OCI-LY3 (cell line): ENCODE measurements at regions not wholly inside any gene's neighbourhood (a gene's known extent, or its start where the extent isn't known, plus 50 kb on each side); places are given as distances from the start of the nearest gene placed in this dataset.

Experiments
- H2AFZ ChIP-seq: fragments of 200-600, 300-600 bp; shearing (Covaris generic); 2 replicates; pipeline ENCODE4 v1.6.0; 2014; ENCODE audit warnings: antibody characterized with exemption, low read depth, low read length
- H3K27ac ChIP-seq: fragments of 200-600, 300-600 bp; sonication (generic); 2 replicates; pipeline ENCODE4 v1.5.1; 2014; ENCODE audit warnings: mild to moderate bottlenecking, low read length, moderate library complexity, mixed read lengths
- H3K27me3 ChIP-seq: fragments of 200-600, 300-600 bp; sonication (generic); 2 replicates; pipeline ENCODE4 v1.6.1; 2014; ENCODE audit warnings: low read depth, low read length, mixed read lengths
- H3K36me3 ChIP-seq: fragments of 200-600, 300-600 bp; sonication (generic); replicated peaks from 2 replicates; pipeline ENCODE3; 2014; ENCODE audit warnings: low read depth, low read length, mixed read lengths
- H3K4me1 ChIP-seq: fragments of 300-600, 200-600 bp; sonication (generic); 2 replicates; pipeline ENCODE4 v1.6.1; 2014; ENCODE audit warnings: low read length, mixed read lengths
- H3K4me2 ChIP-seq: fragments of 200-600, 300-600 bp; sonication (generic); 2 replicates; pipeline ENCODE4 v1.6.1; 2014; ENCODE audit warnings: low read length, mixed read lengths
- H3K4me3 ChIP-seq: fragments of 300-600, 200-600 bp; sonication (generic); 2 replicates; pipeline ENCODE4 v1.5.1; 2014; ENCODE audit warnings: antibody characterized with exemption, mild to moderate bottlenecking, low read length, moderate library complexity
- H3K79me2 ChIP-seq: fragments of 300-600, 200-600 bp; shearing (Covaris generic); 2 replicates; pipeline ENCODE4 v1.6.1; 2014; ENCODE audit warnings: mild to moderate bottlenecking, low read length, mixed read lengths
- H3K9ac ChIP-seq: fragments of 300-600, 200-600 bp; shearing (Covaris generic); 2 replicates; pipeline ENCODE4 v1.6.0; 2014; ENCODE audit warnings: mild to moderate bottlenecking, low read length, moderate library complexity
- H3K9me3 ChIP-seq: fragments of 200-600, 300-600 bp; shearing (Covaris generic); 2 replicates; pipeline ENCODE4 v1.6.1; 2014; ENCODE audit warnings: low read length, mixed read lengths; ENCODE audit not compliant: insufficient read depth
- H4K20me1 ChIP-seq: fragments of 200-600, 300-600 bp; sonication (generic); 2 replicates; pipeline ENCODE4 v1.6.1; 2016; ENCODE audit warnings: low read length, mixed read lengths; ENCODE audit not compliant: insufficient read depth
- CTCF ChIP-seq: fragments of 200-600, 300-600 bp; sonication (generic); IDR thresholded peaks from 2 replicates; pipeline ENCODE4 v1.5.1; 2014; ENCODE audit warnings: antibody characterized with exemption, low read length, low read depth
- EZH2phosphoT487 ChIP-seq: fragments of 200-600 bp; shearing (Covaris generic); IDR thresholded peaks from 2 replicates; pipeline ENCODE4 v1.6.1; 2018; ENCODE audit warnings: antibody characterized with exemption, mixed run types, low read depth

DNA sequence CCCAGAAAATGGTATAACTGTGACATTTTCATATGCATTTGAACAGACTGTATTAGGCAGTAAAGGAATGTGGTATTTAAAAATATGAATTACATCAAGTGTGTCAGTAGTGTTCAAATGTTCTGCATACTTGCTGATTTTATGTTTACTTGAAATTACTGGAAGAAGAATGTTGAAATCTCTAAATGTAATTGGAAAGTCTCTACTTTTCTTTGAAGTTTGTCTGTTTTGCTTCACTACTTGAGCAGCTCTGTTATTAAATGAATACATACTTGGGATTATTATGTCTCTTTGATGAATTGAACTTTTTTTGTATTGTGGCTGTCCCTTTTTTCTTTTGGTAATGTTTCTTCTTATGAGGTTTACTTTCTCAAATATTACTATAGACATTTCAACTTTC, 205.6 kb downstream of the TAF11L14 start:
- H2AFZ ChIP-seq = no peak overlapping the region
- no peaks in the 10 kb centered on the region for H4K20me1 ChIP-seq
- H3K27ac ChIP-seq = no peak overlapping the region
- H3K9me3 ChIP-seq = no peaks in the 10 kb centered on the region
- H3K36me3 ChIP-seq = no peaks in the 10 kb centered on the region
- H3K4me3 ChIP-seq = no peak overlapping the region
- no peak overlapping the region for H3K9ac ChIP-seq
- H3K4me2 ChIP-seq = no peak overlapping the region
- no peaks in the 10 kb centered on the region for H3K4me1 ChIP-seq
- H3K79me2 ChIP-seq = no peaks in the 10 kb centered on the region
- TF ChIP-seq CTCF (no peak), EZH2phosphoT487 (no peak)
- no peaks in the 10 kb centered on the region for H3K27me3 ChIP-seq

DNA sequence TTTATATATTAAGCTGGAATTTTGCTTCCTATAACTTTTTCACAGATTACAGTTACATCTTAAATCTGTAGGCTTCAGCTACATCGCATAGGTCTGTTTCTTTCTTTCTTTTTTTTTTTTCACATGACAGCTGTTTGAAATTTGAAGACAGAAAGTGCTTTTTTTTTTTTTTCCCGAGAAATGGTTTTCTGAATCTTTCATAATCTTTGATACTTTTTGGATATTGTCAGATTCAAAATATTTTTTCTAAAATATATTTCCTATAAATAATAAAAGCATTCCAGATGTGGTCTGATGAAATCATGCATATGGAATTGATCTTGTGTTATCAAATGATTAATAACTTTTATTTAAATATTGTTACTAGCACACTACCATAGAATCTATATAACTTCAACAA, 212.2 kb downstream of the TAF11L14 start:
- no peak overlapping the region for H3K27ac ChIP-seq
- H3K4me3 ChIP-seq = no peak overlapping the region
- no peak overlapping the region for H3K9ac ChIP-seq
- H3K79me2 ChIP-seq = no peaks in the 10 kb centered on the region
- no peaks in the 10 kb centered on the region for H4K20me1 ChIP-seq
- no peak overlapping the region for H2AFZ ChIP-seq
- no peaks in the 10 kb centered on the region for H3K36me3 ChIP-seq
- H3K27me3 ChIP-seq = no peaks in the 10 kb centered on the region
- H3K4me1 ChIP-seq = no peaks in the 10 kb centered on the region
- no peaks in the 10 kb centered on the region for H3K9me3 ChIP-seq
- H3K4me2 ChIP-seq = no peak overlapping the region
- TF ChIP-seq CTCF (no peak), EZH2phosphoT487 (no peak)

DNA sequence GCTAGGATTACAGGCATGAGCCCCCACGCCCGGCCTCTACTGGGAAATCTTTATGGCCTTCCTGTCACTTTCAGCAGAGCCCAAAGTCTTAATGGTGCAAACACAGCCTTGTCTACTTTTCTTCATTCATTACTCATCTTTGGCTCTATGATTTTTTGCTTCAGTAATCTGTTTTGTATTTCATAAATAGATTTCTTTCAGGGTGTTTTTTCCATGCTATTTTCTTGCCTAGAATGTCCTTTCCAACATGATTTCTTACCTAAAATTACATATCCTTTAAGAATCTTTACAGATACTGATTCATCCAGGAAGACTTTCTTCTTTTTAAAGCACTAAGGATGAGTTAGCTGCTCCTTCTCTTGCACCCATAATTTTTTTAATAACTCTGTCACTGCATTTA, 213.0 kb downstream of the TAF11L14 start:
- Histone ChIP-seq H3K4me2 (no peak overlapping the region), H3K27ac (no peak overlapping the region), H3K4me1 (no peaks in the 10 kb centered on the region), H3K36me3 (no peaks in the 10 kb centered on the region), H3K4me3 (no peak overlapping the region), H2AFZ (no peak overlapping the region), H3K79me2 (no peaks in the 10 kb centered on the region), H3K9me3 (no peaks in the 10 kb centered on the region), H3K27me3 (no peaks in the 10 kb centered on the region), H3K9ac (no peak overlapping the region), H4K20me1 (no peaks in the 10 kb centered on the region)
- TF ChIP-seq EZH2phosphoT487 = no peak
- TF ChIP-seq CTCF = no peak

DNA sequence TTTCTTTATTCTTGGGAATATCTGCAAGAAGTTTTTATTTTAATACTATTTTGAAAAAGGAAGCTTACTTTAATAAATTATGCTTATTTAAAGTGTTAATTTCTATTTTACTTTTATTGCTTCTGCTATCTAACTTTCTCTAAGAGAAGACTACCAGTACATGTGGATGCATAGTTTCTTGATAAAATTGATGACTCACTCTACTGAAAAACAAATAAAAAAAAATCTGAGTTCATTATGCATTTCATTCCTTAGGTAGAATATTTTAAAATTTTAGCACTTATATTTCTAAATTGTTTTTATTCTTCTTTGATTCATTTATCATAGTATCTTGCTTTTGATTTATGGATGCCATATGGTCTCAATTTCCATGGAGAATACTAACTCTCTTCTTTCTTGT, 217.9 kb downstream of the TAF11L14 start:
- H3K9me3 ChIP-seq = no peaks in the 10 kb centered on the region
- H3K79me2 ChIP-seq = no peaks in the 10 kb centered on the region
- no peak overlapping the region for H3K4me3 ChIP-seq
- TF ChIP-seq EZH2phosphoT487 (no peak), CTCF (no peak)
- no peak overlapping the region for H3K9ac ChIP-seq
- no peak overlapping the region for H3K4me2 ChIP-seq
- no peak overlapping the region for H3K27ac ChIP-seq
- no peaks in the 10 kb centered on the region for H3K36me3 ChIP-seq
- H3K4me1 ChIP-seq = no peaks in the 10 kb centered on the region
- no peak overlapping the region for H2AFZ ChIP-seq
- no peaks in the 10 kb centered on the region for H3K27me3 ChIP-seq
- no peaks in the 10 kb centered on the region for H4K20me1 ChIP-seq
